ENCODE measurements at regions not wholly inside any gene's neighbourhood (a gene's known extent, or its start where the extent isn't known, plus 50 kb on each side); places are given as distances from the start of the nearest gene placed in this dataset.

DNA sequence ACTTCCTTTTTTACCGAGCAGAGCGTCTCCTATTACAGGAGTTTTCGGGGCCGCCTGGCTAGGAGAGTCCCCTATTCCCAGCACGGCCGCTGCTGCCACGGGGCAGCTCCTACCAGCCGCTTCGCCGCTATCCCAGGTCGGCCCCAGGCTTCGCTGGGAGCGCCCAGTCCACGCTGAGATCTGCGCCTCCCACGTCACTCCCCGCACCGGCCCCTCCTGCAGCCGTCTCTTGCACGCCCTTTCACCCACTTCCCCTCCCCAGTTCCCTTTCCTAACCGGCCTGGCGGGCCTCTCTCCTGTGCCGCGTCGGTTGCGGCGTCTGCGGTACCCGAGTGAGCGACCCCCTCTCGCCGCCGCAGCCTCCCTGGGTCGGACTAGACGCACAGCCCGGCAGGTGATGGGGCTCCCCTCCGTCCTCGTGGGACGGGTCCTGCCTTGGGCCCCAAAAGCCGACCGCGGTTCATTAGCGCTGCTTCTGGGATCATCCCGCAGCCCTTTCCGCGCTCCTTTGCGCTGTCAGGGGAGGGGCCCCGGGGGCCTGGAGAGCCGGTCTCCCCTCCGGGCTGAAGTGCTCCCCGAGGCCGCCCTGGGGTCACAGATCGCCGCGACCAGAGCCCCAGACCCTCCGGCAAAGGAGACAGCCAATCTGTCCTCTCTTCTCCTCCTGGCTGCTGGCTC lies 1318.4 kb downstream of the TMEM121 start:
- peak; percentile 73 for ATAC-seq
- TF ChIP-seq, protein P1, sequence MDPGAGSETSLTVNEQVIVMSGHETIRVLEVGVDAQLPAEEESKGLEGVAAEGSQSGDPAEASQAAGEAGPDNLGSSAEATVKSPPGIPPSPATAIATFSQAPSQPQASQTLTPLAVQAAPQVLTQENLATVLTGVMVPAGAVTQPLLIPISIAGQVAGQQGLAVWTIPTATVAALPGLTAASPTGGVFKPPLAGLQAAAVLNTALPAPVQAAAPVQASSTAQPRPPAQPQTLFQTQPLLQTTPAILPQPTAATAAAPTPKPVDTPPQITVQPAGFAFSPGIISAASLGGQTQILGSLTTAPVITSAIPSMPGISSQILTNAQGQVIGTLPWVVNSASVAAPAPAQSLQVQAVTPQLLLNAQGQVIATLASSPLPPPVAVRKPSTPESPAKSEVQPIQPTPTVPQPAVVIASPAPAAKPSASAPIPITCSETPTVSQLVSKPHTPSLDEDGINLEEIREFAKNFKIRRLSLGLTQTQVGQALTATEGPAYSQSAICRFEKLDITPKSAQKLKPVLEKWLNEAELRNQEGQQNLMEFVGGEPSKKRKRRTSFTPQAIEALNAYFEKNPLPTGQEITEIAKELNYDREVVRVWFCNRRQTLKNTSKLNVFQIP (CRISPR knock-in tag; IDR thresholded peaks at IDR 0.05; ENCODE audit: borderline replicate concordance, low read depth), result no peak
- TF ChIP-seq PPARA (CRISPR knock-in tag; IDR thresholded peaks at IDR 0.05; ENCODE audit: borderline replicate concordance), result no peak
- TF ChIP-seq, protein P2, sequence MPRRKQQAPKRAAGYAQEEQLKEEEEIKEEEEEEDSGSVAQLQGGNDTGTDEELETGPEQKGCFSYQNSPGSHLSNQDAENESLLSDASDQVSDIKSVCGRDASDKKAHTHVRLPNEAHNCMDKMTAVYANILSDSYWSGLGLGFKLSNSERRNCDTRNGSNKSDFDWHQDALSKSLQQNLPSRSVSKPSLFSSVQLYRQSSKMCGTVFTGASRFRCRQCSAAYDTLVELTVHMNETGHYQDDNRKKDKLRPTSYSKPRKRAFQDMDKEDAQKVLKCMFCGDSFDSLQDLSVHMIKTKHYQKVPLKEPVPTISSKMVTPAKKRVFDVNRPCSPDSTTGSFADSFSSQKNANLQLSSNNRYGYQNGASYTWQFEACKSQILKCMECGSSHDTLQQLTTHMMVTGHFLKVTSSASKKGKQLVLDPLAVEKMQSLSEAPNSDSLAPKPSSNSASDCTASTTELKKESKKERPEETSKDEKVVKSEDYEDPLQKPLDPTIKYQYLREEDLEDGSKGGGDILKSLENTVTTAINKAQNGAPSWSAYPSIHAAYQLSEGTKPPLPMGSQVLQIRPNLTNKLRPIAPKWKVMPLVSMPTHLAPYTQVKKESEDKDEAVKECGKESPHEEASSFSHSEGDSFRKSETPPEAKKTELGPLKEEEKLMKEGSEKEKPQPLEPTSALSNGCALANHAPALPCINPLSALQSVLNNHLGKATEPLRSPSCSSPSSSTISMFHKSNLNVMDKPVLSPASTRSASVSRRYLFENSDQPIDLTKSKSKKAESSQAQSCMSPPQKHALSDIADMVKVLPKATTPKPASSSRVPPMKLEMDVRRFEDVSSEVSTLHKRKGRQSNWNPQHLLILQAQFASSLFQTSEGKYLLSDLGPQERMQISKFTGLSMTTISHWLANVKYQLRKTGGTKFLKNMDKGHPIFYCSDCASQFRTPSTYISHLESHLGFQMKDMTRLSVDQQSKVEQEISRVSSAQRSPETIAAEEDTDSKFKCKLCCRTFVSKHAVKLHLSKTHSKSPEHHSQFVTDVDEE (CRISPR knock-in tag; IDR thresholded peaks at IDR 0.05), result no peak
- TF ChIP-seq ZNF8 (CRISPR knock-in tag; IDR thresholded peaks at IDR 0.05), result no peak
- TF ChIP-seq, protein P3, sequence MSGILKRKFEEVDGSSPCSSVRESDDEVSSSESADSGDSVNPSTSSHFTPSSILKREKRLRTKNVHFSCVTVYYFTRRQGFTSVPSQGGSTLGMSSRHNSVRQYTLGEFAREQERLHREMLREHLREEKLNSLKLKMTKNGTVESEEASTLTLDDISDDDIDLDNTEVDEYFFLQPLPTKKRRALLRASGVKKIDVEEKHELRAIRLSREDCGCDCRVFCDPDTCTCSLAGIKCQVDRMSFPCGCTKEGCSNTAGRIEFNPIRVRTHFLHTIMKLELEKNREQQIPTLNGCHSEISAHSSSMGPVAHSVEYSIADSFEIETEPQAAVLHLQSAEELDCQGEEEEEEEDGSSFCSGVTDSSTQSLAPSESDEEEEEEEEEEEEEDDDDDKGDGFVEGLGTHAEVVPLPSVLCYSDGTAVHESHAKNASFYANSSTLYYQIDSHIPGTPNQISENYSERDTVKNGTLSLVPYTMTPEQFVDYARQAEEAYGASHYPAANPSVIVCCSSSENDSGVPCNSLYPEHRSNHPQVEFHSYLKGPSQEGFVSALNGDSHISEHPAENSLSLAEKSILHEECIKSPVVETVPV (CRISPR knock-in tag; IDR thresholded peaks at IDR 0.05), result no peak
- no peak for TF ChIP-seq BACH2 (CRISPR knock-in tag; IDR thresholded peaks at IDR 0.05; ENCODE audit: borderline replicate concordance)
- TF ChIP-seq SNAI2 (CRISPR knock-in tag; IDR thresholded peaks at IDR 0.05), result no peak
- no peak for TF ChIP-seq ZFP3 (CRISPR knock-in tag; IDR thresholded peaks at IDR 0.05)
- TF ChIP-seq TCF4 (CRISPR knock-in tag; IDR thresholded peaks at IDR 0.05; ENCODE audit: borderline replicate concordance), result no peak
- TF ChIP-seq ZC3H10 (CRISPR knock-in tag; IDR thresholded peaks at IDR 0.05), result no peak
- no peak for TF ChIP-seq ZFP30 (CRISPR knock-in tag; IDR thresholded peaks at IDR 0.05)
- no peak for TF ChIP-seq TOX (CRISPR knock-in tag; IDR thresholded peaks at IDR 0.05; ENCODE audit: borderline replicate concordance)
- no peak for TF ChIP-seq CSDC2 (CRISPR knock-in tag; IDR thresholded peaks at IDR 0.05)
- TF ChIP-seq ZNF70 (CRISPR knock-in tag; IDR thresholded peaks at IDR 0.05), result no peak

DNA sequence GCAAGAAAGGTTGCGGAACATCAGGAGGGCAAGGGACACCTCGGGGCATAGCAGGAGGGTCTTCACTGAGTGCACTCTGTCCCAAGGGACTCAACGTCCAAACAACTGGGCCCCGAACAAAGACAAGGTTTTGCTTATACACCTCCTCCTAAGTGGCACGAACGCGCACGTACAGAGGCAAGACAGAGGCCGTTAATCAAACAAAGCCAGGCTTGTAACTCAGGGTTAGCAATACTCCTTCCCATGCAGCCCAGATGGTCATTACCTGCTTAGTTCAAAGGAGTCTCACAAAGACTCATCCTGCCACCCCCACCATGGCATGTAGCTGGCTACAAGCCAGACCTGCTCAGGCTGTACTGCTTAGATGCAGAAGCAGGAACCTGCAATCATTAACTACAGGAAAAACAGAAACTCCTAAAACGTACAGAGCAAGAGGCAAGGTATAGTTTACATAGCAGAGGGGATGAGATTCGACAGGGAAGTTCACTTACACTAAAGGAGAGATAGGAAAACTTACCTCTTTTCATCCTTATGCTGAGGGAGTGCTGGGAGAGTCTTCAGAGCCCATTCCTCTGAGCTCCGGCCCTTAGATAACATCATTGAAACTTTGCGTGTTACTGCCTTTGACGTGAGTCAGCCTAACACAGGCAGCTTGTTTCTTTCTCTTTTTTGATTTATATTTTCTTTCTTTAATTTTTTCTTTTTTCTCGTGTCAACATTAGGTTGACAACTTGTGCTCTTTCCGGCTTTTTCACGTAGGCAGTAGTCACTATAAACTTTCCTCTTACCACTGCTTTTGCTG lies 1319.1 kb downstream of the TMEM121 start:
- TF ChIP-seq RARB (CRISPR knock-in tag; IDR thresholded peaks at IDR 0.05), result no peak
- TF ChIP-seq, protein P4, sequence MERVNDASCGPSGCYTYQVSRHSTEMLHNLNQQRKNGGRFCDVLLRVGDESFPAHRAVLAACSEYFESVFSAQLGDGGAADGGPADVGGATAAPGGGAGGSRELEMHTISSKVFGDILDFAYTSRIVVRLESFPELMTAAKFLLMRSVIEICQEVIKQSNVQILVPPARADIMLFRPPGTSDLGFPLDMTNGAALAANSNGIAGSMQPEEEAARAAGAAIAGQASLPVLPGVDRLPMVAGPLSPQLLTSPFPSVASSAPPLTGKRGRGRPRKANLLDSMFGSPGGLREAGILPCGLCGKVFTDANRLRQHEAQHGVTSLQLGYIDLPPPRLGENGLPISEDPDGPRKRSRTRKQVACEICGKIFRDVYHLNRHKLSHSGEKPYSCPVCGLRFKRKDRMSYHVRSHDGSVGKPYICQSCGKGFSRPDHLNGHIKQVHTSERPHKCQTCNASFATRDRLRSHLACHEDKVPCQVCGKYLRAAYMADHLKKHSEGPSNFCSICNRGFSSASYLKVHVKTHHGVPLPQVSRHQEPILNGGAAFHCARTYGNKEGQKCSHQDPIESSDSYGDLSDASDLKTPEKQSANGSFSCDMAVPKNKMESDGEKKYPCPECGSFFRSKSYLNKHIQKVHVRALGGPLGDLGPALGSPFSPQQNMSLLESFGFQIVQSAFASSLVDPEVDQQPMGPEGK (CRISPR knock-in tag; IDR thresholded peaks at IDR 0.05; ENCODE audit: borderline replicate concordance), result no peak
- TF ChIP-seq, protein P5, sequence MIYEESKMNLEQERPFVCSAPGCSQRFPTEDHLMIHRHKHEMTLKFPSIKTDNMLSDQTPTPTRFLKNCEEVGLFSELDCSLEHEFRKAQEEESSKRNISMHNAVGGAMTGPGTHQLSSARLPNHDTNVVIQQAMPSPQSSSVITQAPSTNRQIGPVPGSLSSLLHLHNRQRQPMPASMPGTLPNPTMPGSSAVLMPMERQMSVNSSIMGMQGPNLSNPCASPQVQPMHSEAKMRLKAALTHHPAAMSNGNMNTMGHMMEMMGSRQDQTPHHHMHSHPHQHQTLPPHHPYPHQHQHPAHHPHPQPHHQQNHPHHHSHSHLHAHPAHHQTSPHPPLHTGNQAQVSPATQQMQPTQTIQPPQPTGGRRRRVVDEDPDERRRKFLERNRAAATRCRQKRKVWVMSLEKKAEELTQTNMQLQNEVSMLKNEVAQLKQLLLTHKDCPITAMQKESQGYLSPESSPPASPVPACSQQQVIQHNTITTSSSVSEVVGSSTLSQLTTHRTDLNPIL (CRISPR knock-in tag; IDR thresholded peaks at IDR 0.05; ENCODE audit: low read depth), result no peak
- peak; percentile 52 for ATAC-seq

DNA sequence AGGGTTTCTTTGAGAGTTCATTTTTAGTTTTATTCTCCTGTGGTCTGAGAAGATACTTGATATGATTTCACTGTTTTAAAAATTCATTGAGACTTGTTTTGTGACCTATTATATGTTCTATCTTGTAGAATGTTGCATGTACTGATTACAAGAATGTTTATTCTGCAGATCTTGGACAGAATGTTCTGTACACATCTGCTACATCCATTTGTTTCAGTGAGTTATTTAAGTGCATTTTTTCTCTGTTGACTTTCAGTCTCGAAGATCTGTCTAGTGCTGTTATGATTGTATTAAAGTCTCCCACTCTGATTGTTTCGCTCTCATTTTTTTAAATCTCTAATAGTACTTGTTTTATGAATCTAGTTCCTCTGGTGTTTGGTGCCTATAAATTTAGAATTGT lies 1319.8 kb downstream of the TMEM121 start:
- TF ChIP-seq ARNTL (CRISPR knock-in tag; IDR thresholded peaks at IDR 0.05; ENCODE audit: borderline replicate concordance, low read depth), result no peak
- TF ChIP-seq PPARA (CRISPR knock-in tag; IDR thresholded peaks at IDR 0.05; ENCODE audit: borderline replicate concordance), result no peak
- no peak for TF ChIP-seq ZFP30 (CRISPR knock-in tag; IDR thresholded peaks at IDR 0.05)
- no peak for TF ChIP-seq ESRRG (CRISPR knock-in tag; IDR thresholded peaks at IDR 0.05)
- no peak for TF ChIP-seq ZC3H10 (CRISPR knock-in tag; IDR thresholded peaks at IDR 0.05)
- TF ChIP-seq ZNF8 (CRISPR knock-in tag; IDR thresholded peaks at IDR 0.05), result no peak
- no peak for ATAC-seq
